ENCODE measurements at regions not wholly inside any gene's neighbourhood (a gene's known extent, or its start where the extent isn't known, plus 50 kb on each side); places are given as distances from the start of the nearest gene placed in this dataset.

GRCh38 chr11:109510316-109510715 is 88.3 kb downstream of the C11orf87 start (continued):
- no peak for TF ChIP-seq HINFP (CRISPR knock-in tag; IDR thresholded peaks at IDR 0.05; ENCODE audit: low read depth)

DNA sequence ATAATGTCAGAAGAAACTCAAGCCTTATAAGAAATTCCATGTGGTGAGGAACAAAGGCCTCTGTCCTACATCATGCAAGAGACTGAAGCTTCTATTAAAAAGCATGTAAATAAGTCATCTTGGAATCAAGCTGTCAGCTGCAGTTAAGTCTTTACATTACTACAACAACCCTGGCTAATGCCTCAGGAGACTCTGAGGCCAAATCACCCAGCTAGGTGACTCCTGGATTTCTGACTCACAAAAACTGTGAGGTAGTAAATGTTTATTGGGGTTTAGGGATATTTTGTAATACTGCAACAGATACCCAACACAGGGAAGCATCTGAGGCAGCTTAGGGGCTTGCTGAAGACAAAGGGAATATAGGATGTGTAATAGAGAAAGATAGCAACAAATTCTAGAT is 89.6 kb downstream of the C11orf87 start:
- Histone ChIP-seq H3K9ac (ENCODE audit: insufficient read depth, low read depth, low read length) (no peak overlapping the region), H3K27me3 (ENCODE audit: control insufficient read depth in 1 of 2, insufficient read depth in 2 of 2, low read length in 2 of 2) (no peaks in the 10 kb centered on the region), H3K9me3 (ENCODE audit: low read length) (no peaks in the 10 kb centered on the region), H3K4me3 (replicated peaks in 1 of 3; ENCODE audit: insufficient read depth in 1 of 3, low read depth in 2 of 3, low read length in 3 of 3) (no peak overlapping the region), H4K20me1 (ENCODE audit: insufficient read depth, low read length) (no peaks in the 10 kb centered on the region), H3K36me3 (replicated peaks in 1 of 2; ENCODE audit: control insufficient read depth in 1 of 2, insufficient read depth in 2 of 2, low read length in 2 of 2) (no peaks in the 10 kb centered on the region), H3K27ac (ENCODE audit: extremely low read length, insufficient read depth, low read length) (no peak overlapping the region), H3K79me2 (ENCODE audit: insufficient read depth, low read length) (no peaks in the 10 kb centered on the region), H3K4me1 (ENCODE audit: insufficient read depth, low read length) (no peaks in the 10 kb centered on the region), H2AFZ (ENCODE audit: low read length) (no peak overlapping the region), H3K4me2 (ENCODE audit: low read depth, low read length) (no peak overlapping the region)
- no TSS peak for BruUV-seq (replicated peaks)
- CTCF ChIA-PET (ENCODE audit: low intra/inter-chr PET ratio, low total read pairs) = no interaction called here
- in situ Hi-C loops (cut with HindIII; ENCODE audit: extremely low pct_ligation_motif_present, low pct_unique_long_range_greater_than_20kb) = no loop called here
- TF ChIP-seq THAP11 (CRISPR knock-in tag; IDR thresholded peaks at IDR 0.05) (no peak), ZNF318 (CRISPR knock-in tag; IDR thresholded peaks at IDR 0.05) (no peak), KDM5B (CRISPR knock-in tag; IDR thresholded peaks at IDR 0.05; ENCODE audit: borderline replicate concordance) (no peak), KDM4B (CRISPR knock-in tag; IDR thresholded peaks at IDR 0.05) (no peak), ZNF333 (CRISPR knock-in tag; IDR thresholded peaks at IDR 0.05; ENCODE audit: borderline replicate concordance) (no peak), ZNF432 (CRISPR knock-in tag; IDR thresholded peaks at IDR 0.05; ENCODE audit: borderline replicate concordance) (no peak), ZNF569 (CRISPR knock-in tag; IDR thresholded peaks at IDR 0.05; ENCODE audit: borderline replicate concordance) (no peak)
- FAIRE-seq = no peak
- ATAC-seq = no peak
- intact Hi-C loops (cut with micrococcal nuclease; ENCODE audit: unreplicated experiment) = no loop called here
- POLR2A ChIA-PET = no interaction called here
- no peak for DNase-seq (ENCODE audit: low spot score)

Measured in HepG2 (cell line).